AG04450 (cell line): ENCODE measurements at regions not wholly inside any gene's neighbourhood (a gene's known extent, or its start where the extent isn't known, plus 50 kb on each side); places are given as distances from the start of the nearest gene placed in this dataset.

ENCODE experiments used
- CTCF ChIA-PET: fragments of 300-600, 350-600 bp; formaldehyde crosslinking; extraction: SDS; loops from one replicate; lab custom pipeline; 2022; ENCODE audit warnings: antibody characterized with exemption, inconsistent platforms; lab: Charles Lee
- POLR2A ChIA-PET: fragments of 350-600 bp; formaldehyde crosslinking; extraction: SDS; loops from one replicate; lab custom pipeline; 2021; ENCODE audit warnings: antibody characterized with exemption, inconsistent platforms; lab: Yijun Ruan, JAX
- DNase-seq: peaks from one replicate; pipeline ENCODE4 v3.0.0-alpha.2; 2011; ENCODE audit warnings: low read depth, low spot score
- H3K27ac ChIP-seq: one replicate; pipeline ENCODE4 v1.5.1; 2012; ENCODE audit warnings: low read depth, low read length, control low read depth
- H3K27me3 ChIP-seq: one replicate; pipeline ENCODE4 v1.6.0; 2012; ENCODE audit warnings: low read length; ENCODE audit not compliant: control insufficient read depth, insufficient read depth
- H3K4me3 ChIP-seq: 2 replicates; pipeline ENCODE4 v1.5.1; 2011; ENCODE audit warnings: mild to moderate bottlenecking, low read depth, low read length, control low read depth
- H3K9me3 ChIP-seq: 2 replicates; pipeline ENCODE4 v1.5.1; 2012; ENCODE audit warnings: low read length; ENCODE audit not compliant: control insufficient read depth, insufficient read depth
- CTCF ChIP-seq: IDR thresholded peaks from 2 replicates; pipeline ENCODE4 v1.5.1; 2011; ENCODE audit warnings: low read depth, low read length, control low read depth, inconsistent platforms

- H3K4me3 ChIP-seq, result no peak overlapping the region
- POLR2A ChIA-PET, result no interaction called here
- no peak overlapping the region for H3K27ac ChIP-seq
- TF ChIP-seq CTCF, result no peak
- DNase-seq, result no peak
- CTCF ChIA-PET, result interaction anchor here (0.6 to 2.0 kb wide), 2 partner anchors 57 to 83 kb away, joined by 3 to 5 read pairs; no protein-coding TSS in a partner anchor
- H3K9me3 ChIP-seq, result no peaks in the 10 kb centered on the region
- H3K27me3 ChIP-seq, result no peaks in the 10 kb centered on the region
Observed at GRCh38 chr1:108067884-108068540, 103.0 kb upstream of the VAV3 start.

- CTCF ChIA-PET, result no interaction called here
- DNase-seq, result no peak
- Histone ChIP-seq H3K27me3 (no peaks in the 10 kb centered on the region), H3K27ac (no peak overlapping the region), H3K4me3 (no peak overlapping the region), H3K9me3 (no peaks in the 10 kb centered on the region)
- POLR2A ChIA-PET, result no interaction called here
- TF ChIP-seq CTCF, result no peak
Observed at GRCh38 chr1:108066808-108067207, 101.8 kb upstream of the VAV3 start.

- CTCF ChIA-PET, result no interaction called here
- POLR2A ChIA-PET, result no interaction called here
- Histone ChIP-seq H3K9me3 (no peaks in the 10 kb centered on the region), H3K4me3 (no peak overlapping the region), H3K27ac (no peak overlapping the region), H3K27me3 (no peaks in the 10 kb centered on the region)
- no peak for TF ChIP-seq CTCF
- no peak for DNase-seq
Observed at GRCh38 chr1:108064255-108064654, 99.3 kb upstream of the VAV3 start.

- H3K4me3 ChIP-seq, result no peak overlapping the region
- DNase-seq, result no peak
- CTCF ChIA-PET, result no interaction called here
- no peaks in the 10 kb centered on the region for H3K27me3 ChIP-seq
- no peaks in the 10 kb centered on the region for H3K9me3 ChIP-seq
- no peak for TF ChIP-seq CTCF
- H3K27ac ChIP-seq, result no peak overlapping the region
- POLR2A ChIA-PET, result no interaction called here
Observed at GRCh38 chr1:108063703-108064102, 98.7 kb upstream of the VAV3 start.

GRCh38 chr1:108059945-108060344 is 95.0 kb upstream of the VAV3 start:
- ChIA-PET CTCF (no interaction called here), POLR2A (no interaction called here)
- DNase-seq, result no peak
- H3K9me3 ChIP-seq, result no peaks in the 10 kb centered on the region
- TF ChIP-seq CTCF, result no peak
- H3K27ac ChIP-seq, result no peak overlapping the region
- no peaks in the 10 kb centered on the region for H3K27me3 ChIP-seq
- no peak overlapping the region for H3K4me3 ChIP-seq
